Islet of Langerhans (tissue), 1 donor: ENCODE measurements at regions not wholly inside any gene's neighbourhood (a gene's known extent, or its start where the extent isn't known, plus 50 kb on each side); places are given as distances from the start of the nearest gene placed in this dataset.
"Not testable (repeated sequence)": the region's sequence is repeated elsewhere in the genome, so short reads cannot be mapped to it uniquely, and the experiment has no call there.

ENCODE experiments used
- FAIRE-seq: peaks from one replicate; lab custom pipeline; 2011; peaks lifted over from hg19 to GRCh38; lab: Jason Lieb, UNC

- FAIRE-seq, result not testable (repeated sequence)
Measured at GRCh38 chr3:192968901-192969300, 51.2 kb upstream of the MB21D2 start.

GRCh38 chr3:192980632-192981031, 63.0 kb upstream of the MB21D2 start:
- no peak for FAIRE-seq

- FAIRE-seq, result no peak
Measured at GRCh38 chr3:192986379-192986778, 68.7 kb upstream of the MB21D2 start.

GRCh38 chr3:192991356-192991755, 73.7 kb upstream of the MB21D2 start:
- no peak for FAIRE-seq

GRCh38 chr3:192992361-192992760, 74.7 kb upstream of the MB21D2 start:
- FAIRE-seq, result no peak

- FAIRE-seq, result no peak
Measured at GRCh38 chr3:192993411-192993810, 75.8 kb upstream of the MB21D2 start.

GRCh38 chr3:193001113-193001512, 83.5 kb upstream of the MB21D2 start:
- not testable (repeated sequence) for FAIRE-seq

GRCh38 chr3:193003624-193004023, 86.0 kb upstream of the MB21D2 start:
- not testable (repeated sequence) for FAIRE-seq

GRCh38 chr3:193008654-193009053, 91.0 kb upstream of the MB21D2 start:
- FAIRE-seq, result no peak

GRCh38 chr3:193010191-193010590, 92.5 kb upstream of the MB21D2 start:
- no peak for FAIRE-seq

- FAIRE-seq, result no peak
Measured at GRCh38 chr3:193011958-193012357, 94.3 kb upstream of the MB21D2 start.

- no peak for FAIRE-seq
Measured at GRCh38 chr3:193014902-193015301, 97.2 kb upstream of the MB21D2 start.

- FAIRE-seq, result no peak
Measured at GRCh38 chr3:193016437-193016901, 98.8 kb upstream of the MB21D2 start.

GRCh38 chr3:193021506-193022010, 103.9 kb upstream of the MB21D2 start:
- FAIRE-seq, result no peak

GRCh38 chr3:193023218-193023617, 105.6 kb upstream of the MB21D2 start:
- FAIRE-seq, result no peak

GRCh38 chr3:193028258-193028657, 110.6 kb upstream of the MB21D2 start:
- no peak for FAIRE-seq

GRCh38 chr3:193029800-193030199, 112.1 kb upstream of the MB21D2 start:
- no peak for FAIRE-seq

GRCh38 chr3:193030276-193030675, 112.6 kb upstream of the MB21D2 start:
- no peak for FAIRE-seq

GRCh38 chr3:193031911-193032310, 114.3 kb upstream of the MB21D2 start:
- FAIRE-seq, result no peak

GRCh38 chr3:193033226-193033780, 115.6 kb upstream of the MB21D2 start:
- no peak for FAIRE-seq

- not testable (repeated sequence) for FAIRE-seq
Measured at GRCh38 chr3:193037828-193038227, 120.2 kb upstream of the MB21D2 start.

- FAIRE-seq, result no peak
Measured at GRCh38 chr3:193039058-193039457, 121.4 kb upstream of the MB21D2 start.

GRCh38 chr3:193040836-193041672, 123.4 kb upstream of the MB21D2 start:
- FAIRE-seq, result peak; percentile 99

GRCh38 chr3:193046371-193046770, 128.7 kb upstream of the MB21D2 start:
- no peak for FAIRE-seq
